K562 (cell line): ENCODE measurements at regions not wholly inside any gene's neighbourhood (a gene's known extent, or its start where the extent isn't known, plus 50 kb on each side); places are given as distances from the start of the nearest gene placed in this dataset.

Experiments used
- ATAC-seq: fragments of 200-7000 bp; cut with Tn5 transposase; 3 replicates; pipeline ENCODE4 v1.9.1; 2020; ENCODE audit warnings: moderate library complexity
- BruUV-seq: library from RNA; stranded (reverse); fragments of 400-500 nt; replicated peaks from 2 replicates; lab custom pipeline; 2021; lab: Mats Ljungman, UMichigan
- CTCF ChIA-PET: fragments of 300-600 bp; formaldehyde crosslinking; extraction: SDS; loops from one replicate; lab custom pipeline; 2021; ENCODE audit warnings: low intra/inter-chr PET ratio; lab: Yijun Ruan, JAX
- POLR2A ChIA-PET: fragments of 300-600, 350-650 bp; sonication (Branson Sonifier 250); formaldehyde crosslinking; extraction: SDS; loops from one replicate; lab custom pipeline; 2021; ENCODE audit warnings: antibody characterized with exemption, inconsistent platforms; lab: Yijun Ruan, JAX
- DNase-seq, 4 experiments: peaks; one replicate each; pipeline versions ENCODE4 v3.0.0 to v3.0.0-alpha.2; 2011 to 2018; ENCODE audit warnings: low spot score in 3 of 4, mixed read lengths in 3 of 4; ENCODE audit errors: extremely low read depth in 1 of 4
- FAIRE-seq: peaks from 2 replicates; lab custom pipeline; 2011; peaks lifted over from hg19 to GRCh38; lab: Jason Lieb, UNC
- H2AFZ ChIP-seq: 2 replicates; pipeline ENCODE4 v1.6.0; 2011; ENCODE audit warnings: low read depth, low read length, control low read depth, inconsistent platforms
- H3K27ac ChIP-seq: fragments of 200-600 bp; 3 replicates; pipeline ENCODE4 v1.8.0; 2011; ENCODE audit warnings: low read depth, mild to moderate bottlenecking, control low read depth, inconsistent platforms, low read length, moderate library complexity, mixed read lengths; ENCODE audit errors: extremely low read depth
- H3K27me3 ChIP-seq, 2 experiments: fragments of 300-600 bp in 1 of 2; 2 replicates in 1 of 2; 3 replicates in 1 of 2; pipeline versions ENCODE4 v1.6.0 to v1.8.0; 2011; ENCODE audit warnings: inconsistent platforms in 2 of 2, low read length in 2 of 2, mild to moderate bottlenecking in 1 of 2, mixed read lengths in 1 of 2, moderate library complexity in 1 of 2; ENCODE audit not compliant: control insufficient read depth in 2 of 2, insufficient read depth in 2 of 2
- H3K36me3 ChIP-seq: fragments of 300-600 bp; 3 replicates; pipeline ENCODE4 v1.8.0; 2011; ENCODE audit warnings: mild to moderate bottlenecking, low read length, inconsistent platforms; ENCODE audit not compliant: control insufficient read depth, insufficient read depth
- H3K4me1 ChIP-seq, 2 experiments: fragments of 200-600 bp in 1 of 2; replicated peaks in 1 of 2; 2 replicates in 1 of 2; 3 replicates in 1 of 2; pipeline versions ENCODE4 v1.5.1 to v1.8.0; 2011; ENCODE audit warnings: inconsistent platforms in 2 of 2, low read length in 2 of 2, mild to moderate bottlenecking in 1 of 2, mixed read lengths in 1 of 2, moderate library complexity in 1 of 2; ENCODE audit not compliant: control insufficient read depth in 2 of 2, insufficient read depth in 2 of 2
- H3K4me2 ChIP-seq: 2 replicates; pipeline ENCODE4 v1.6.1; 2011; ENCODE audit warnings: low read length, control low read depth, inconsistent platforms, mixed read lengths; ENCODE audit not compliant: insufficient read depth
- H3K4me3 ChIP-seq: fragments of 200-600 bp; sonication (generic), shearing (Covaris generic); 2 replicates; pipeline ENCODE4 v1.5.1; 2016; ENCODE audit warnings: control low read depth, inconsistent platforms
- H3K79me2 ChIP-seq: fragments of 200-600 bp; 3 replicates; pipeline ENCODE4 v1.8.0; 2011; ENCODE audit warnings: low read length, inconsistent platforms; ENCODE audit not compliant: control insufficient read depth, insufficient read depth
- H3K9ac ChIP-seq, 2 experiments: 2 replicates each; pipeline versions ENCODE4 v1.6.0 to v1.6.1; 2011; ENCODE audit warnings: low read depth in 2 of 2, low read length in 2 of 2, control low read depth in 1 of 2, inconsistent platforms in 1 of 2, mild to moderate bottlenecking in 1 of 2, mixed read lengths in 1 of 2; ENCODE audit not compliant: insufficient read depth in 1 of 2
- H3K9me1 ChIP-seq: one replicate; pipeline ENCODE4 v1.6.0; 2011; ENCODE audit warnings: inconsistent platforms, mild to moderate bottlenecking, low read length, moderate library complexity; ENCODE audit not compliant: control insufficient read depth, insufficient read depth
- H3K9me3 ChIP-seq: replicated peaks from 2 replicates; pipeline ENCODE4 v1.5.1; 2011; ENCODE audit warnings: low read depth, low read length, inconsistent platforms; ENCODE audit not compliant: control insufficient read depth, insufficient read depth
- H4K20me1 ChIP-seq: replicated peaks from 2 replicates; pipeline ENCODE4 v1.6.1; 2011; ENCODE audit warnings: low read length, inconsistent platforms, mixed read lengths; ENCODE audit not compliant: control insufficient read depth, insufficient read depth
- CBX3 ChIP-seq, 2 experiments: IDR thresholded peaks; 1 replicate in 1 of 2; 2 replicates in 1 of 2; pipeline ENCODE4 v1.6.1; 2012; ENCODE audit warnings: inconsistent platforms in 2 of 2, low read length in 2 of 2, borderline replicate concordance in 1 of 2, control low read depth in 1 of 2
- CBX5 ChIP-seq: IDR thresholded peaks from 2 replicates; pipeline ENCODE4 v1.6.1; 2014; ENCODE audit warnings: low read depth, borderline replicate concordance
- ETS2 ChIP-seq: IDR thresholded peaks from 2 replicates; pipeline ENCODE4 v1.6.1; 2016; ENCODE audit warnings: borderline replicate concordance, missing genetic modification characterization, mild to moderate bottlenecking, moderate library complexity, missing compliant biosample characterization; ENCODE audit not compliant: poor library complexity, severe bottlenecking
- GABPB1 ChIP-seq: sonication (generic); formaldehyde crosslinking; IDR thresholded peaks from 2 replicates; pipeline ENCODE4 v1.8.0; 2022; ENCODE audit warnings: mild to moderate bottlenecking, missing genetic modification reagents
- NKRF ChIP-seq: fragments of 450-650 bp; IDR thresholded peaks from 2 replicates; pipeline ENCODE4 v1.6.1; 2016; ENCODE audit warnings: borderline replicate concordance
- NR2C1 ChIP-seq, 2 experiments: fragments of 450-650 bp; IDR thresholded peaks; 2 replicates each; pipeline ENCODE4 v1.6.1; 2017; ENCODE audit warnings: mild to moderate bottlenecking in 2 of 2, antibody characterized with exemption in 1 of 2, inconsistent platforms in 1 of 2, missing compliant biosample characterization in 1 of 2, missing genetic modification characterization in 1 of 2
- POLR2AphosphoS5 ChIP-seq: IDR thresholded peaks from 2 replicates; pipeline ENCODE4 v1.6.1; 2011; ENCODE audit warnings: mild to moderate bottlenecking, low read depth, low read length, moderate library complexity; ENCODE audit not compliant: control insufficient read depth, insufficient read depth
- PRMT5 ChIP-seq: sonication (generic); formaldehyde crosslinking; IDR thresholded peaks from 2 replicates; pipeline ENCODE4 v1.5.0; 2020; ENCODE audit warnings: missing genetic modification reagents
- SMARCA4 ChIP-seq: fragments of 450-650 bp; IDR thresholded peaks from 2 replicates; pipeline ENCODE4 v1.6.1; 2016
- SMARCC2 ChIP-seq: fragments of 450-650 bp; IDR thresholded peaks from 2 replicates; pipeline ENCODE4 v1.6.1; 2017; ENCODE audit warnings: antibody characterized with exemption, moderate library complexity, mild to moderate bottlenecking, low read depth
- TFAM ChIP-seq: fragments of 250-450 bp; sonication (Bioruptor Pico); conservative IDR thresholded peaks from 2 replicates; pipeline ENCODE4 v1.5.0; 2021; ENCODE audit warnings: mild to moderate bottlenecking, moderate library complexity
- ZFP1 ChIP-seq: fragments of 450-650 bp; formaldehyde crosslinking; IDR thresholded peaks from 2 replicates; pipeline ENCODE4 v1.4.0; 2020; ENCODE audit warnings: mild to moderate bottlenecking, mixed read lengths
- ZNF639 ChIP-seq, 2 experiments: fragments of 200-800 bp in 1 of 2; sonication (Bioruptor generic) in 1 of 2; sonication (generic) in 1 of 2; formaldehyde crosslinking in 1 of 2; IDR thresholded peaks in 1 of 2; conservative IDR thresholded peaks in 1 of 2; 2 replicates each; pipeline versions ENCODE4 v1.5.0 to v1.6.1; 2016 to 2020; ENCODE audit warnings: missing compliant biosample characterization in 1 of 2, missing genetic modification characterization in 1 of 2, missing genetic modification reagents in 1 of 2
- in situ Hi-C: fragments of 300-500 bp; cut with MboI; formaldehyde crosslinking; loops from 4 replicates; pipeline ENCODE4 v1.15.0; 2018; ENCODE audit warnings: inconsistent platforms, mixed read lengths
- intact Hi-C: fragments of 100-400 bp; cut with micrococcal nuclease; formaldehyde crosslinking; loops from 2 replicates; pipeline ENCODE4 v1.14.2; 2022

- FAIRE-seq: no peak
- intact Hi-C loops (no loop called here), in situ Hi-C loops (no loop called here)
- Histone ChIP-seq H4K20me1 (no peaks in the 10 kb centered on the region), H2AFZ (no peak overlapping the region), H3K4me1 (no peaks in the 10 kb centered on the region), H3K9ac (no peak overlapping the region), H3K79me2 (no peaks in the 10 kb centered on the region), H3K4me2 (no peak overlapping the region), H3K9me1 (no peaks in the 10 kb centered on the region), H3K4me3 (no peak overlapping the region), H3K9me3 (no peaks in the 10 kb centered on the region), H3K27ac (no peak overlapping the region), H3K36me3 (no peaks in the 10 kb centered on the region), H3K27me3 (no peaks in the 10 kb centered on the region)
- no TSS peak for BruUV-seq
- ChIA-PET CTCF (no interaction called here), POLR2A (no interaction called here)
- no peak for DNase-seq
- TF ChIP-seq CBX3 (IDR thresholded peaks at IDR 0.05; ENCODE audit: borderline replicate concordance in 1 of 2, low read length in 2 of 2) (no peak), SMARCC2 (no peak), CBX5 (no peak), ZNF639 (CRISPR knock-in tag; conservative IDR thresholded peaks at IDR 0.05 in 1 of 2, IDR thresholded peaks at IDR 0.05 in 1 of 2) (no peak), TFAM (CRISPR knock-in tag) (no peak), PRMT5 (CRISPR knock-in tag) (no peak), POLR2AphosphoS5 (no peak), ETS2 (tag) (no peak), GABPB1 (CRISPR knock-in tag) (no peak), SMARCA4 (no peak), NR2C1 (IDR thresholded peaks at IDR 0.05) (no peak), NR2C1 (tag; IDR thresholded peaks at IDR 0.05) (no peak), NKRF (no peak), ZFP1 (CRISPR knock-in tag) (no peak)
- no peak for ATAC-seq
Measured at GRCh38 chr13:86269511-86269910, 470.3 kb upstream of the SLITRK6 start.
